GM12878 (cell line): ENCODE measurements at regions not wholly inside any gene's neighbourhood (a gene's known extent, or its start where the extent isn't known, plus 50 kb on each side); places are given as distances from the start of the nearest gene placed in this dataset.

Experiments used
- ATAC-seq: fragments of 200-7000 bp; cut with Tn5 transposase; 3 replicates; pipeline ENCODE4 v1.9.1; 2020; ENCODE audit warnings: mild to moderate bottlenecking, moderate library complexity
- BruUV-seq: library from RNA; stranded (reverse); fragments of 400-500 nt; replicated peaks from 2 replicates; lab custom pipeline; 2021; lab: Mats Ljungman, UMichigan
- CTCF ChIA-PET: fragments of 300-600 bp; sonication (Branson Sonifier 250); formaldehyde crosslinking; extraction: SDS; loops from one replicate; lab custom pipeline; 2021; ENCODE audit warnings: inconsistent platforms; lab: Yijun Ruan, JAX
- POLR2A ChIA-PET: fragments of 350-600 bp; formaldehyde crosslinking; extraction: SDS; loops from one replicate; lab custom pipeline; 2021; ENCODE audit warnings: inconsistent platforms; lab: Charles Lee
- RAD21 ChIA-PET: fragments of 300-600 bp; sonication (Branson Sonifier 250); formaldehyde crosslinking; loops from one replicate; lab custom pipeline; 2023; ENCODE audit warnings: antibody characterized with exemption; ENCODE audit not compliant: unreplicated experiment; lab: Charles Lee
- SMC1A ChIA-PET: fragments of 300-600 bp; sonication (Branson Sonifier 250); formaldehyde crosslinking; loops from one replicate; lab custom pipeline; 2023; ENCODE audit not compliant: unreplicated experiment, uncharacterized antibody; lab: Charles Lee
- DNase-seq: peaks from one replicate; pipeline ENCODE4 v3.0.0-alpha.2; 2011; ENCODE audit warnings: low read depth, low spot score
- FAIRE-seq: peaks from 3 replicates; lab custom pipeline; 2011; peaks lifted over from hg19 to GRCh38; lab: Jason Lieb, UNC
- H2AFZ ChIP-seq: 2 replicates; pipeline ENCODE4 v1.6.0; 2011; ENCODE audit warnings: low read depth, low read length, control low read depth; ENCODE audit not compliant: control insufficient read depth
- H3K27ac ChIP-seq: 2 replicates; pipeline ENCODE4 v1.5.1; 2011; ENCODE audit warnings: control low read depth; ENCODE audit not compliant: control insufficient read depth, insufficient read depth
- H3K27me3 ChIP-seq, 2 experiments: replicated peaks in 1 of 2; 2 replicates each; pipeline versions ENCODE4 v1.6.0 to v1.6.1; 2011; ENCODE audit warnings: low read length in 1 of 2; ENCODE audit not compliant: control insufficient read depth in 2 of 2, insufficient read depth in 2 of 2
- H3K36me3 ChIP-seq, 2 experiments: 2 replicates each; pipeline ENCODE4 v1.5.1; 2011; ENCODE audit warnings: low read length in 1 of 2; ENCODE audit not compliant: control insufficient read depth in 2 of 2, insufficient read depth in 2 of 2
- H3K4me1 ChIP-seq: 2 replicates; pipeline ENCODE4 v1.6.1; 2011; ENCODE audit warnings: mild to moderate bottlenecking, low read length, moderate library complexity, mixed read lengths; ENCODE audit not compliant: control insufficient read depth, insufficient read depth
- H3K4me2 ChIP-seq: 2 replicates; pipeline ENCODE4 v1.6.0; 2011; ENCODE audit warnings: control low read depth; ENCODE audit not compliant: control insufficient read depth, insufficient read depth
- H3K4me3 ChIP-seq: fragments of 200-600 bp; sonication (generic); 2 replicates; pipeline ENCODE4 v1.5.1; 2016
- H3K79me2 ChIP-seq: 2 replicates; pipeline ENCODE4 v1.6.0; 2011; ENCODE audit warnings: low read length; ENCODE audit not compliant: control insufficient read depth, insufficient read depth
- H3K9ac ChIP-seq: 2 replicates; pipeline ENCODE4 v1.8.0; 2011; ENCODE audit warnings: low read length, control low read depth, mixed read lengths; ENCODE audit not compliant: control insufficient read depth, insufficient read depth
- H3K9me3 ChIP-seq: replicated peaks from 3 replicates; pipeline ENCODE4 v1.5.1; 2011; ENCODE audit warnings: mild to moderate bottlenecking, low read length; ENCODE audit not compliant: control insufficient read depth, insufficient read depth
- H4K20me1 ChIP-seq: 2 replicates; pipeline ENCODE4 v1.6.0; 2011; ENCODE audit not compliant: control insufficient read depth, insufficient read depth
- BHLHE40 ChIP-seq, 2 experiments: fragments of 450-650 bp in 1 of 2; IDR thresholded peaks; 2 replicates each; pipeline ENCODE4 v1.6.1; 2011 to 2017; ENCODE audit warnings: low read depth in 2 of 2, borderline replicate concordance in 1 of 2, improper control_type of control experiment in 1 of 2, low read length in 1 of 2, mild to moderate bottlenecking in 1 of 2
- BMI1 ChIP-seq: fragments of 450-650 bp; IDR thresholded peaks from 2 replicates; pipeline ENCODE4 v1.6.1; 2016; ENCODE audit warnings: mild to moderate bottlenecking, moderate library complexity, borderline replicate concordance
- CBX5 ChIP-seq: sonication (generic); IDR thresholded peaks from 2 replicates; pipeline ENCODE4 v1.6.1; 2016; ENCODE audit warnings: low read depth, moderate library complexity, mild to moderate bottlenecking, inconsistent platforms
- FOS ChIP-seq: IDR thresholded peaks from 3 replicates; pipeline ENCODE4 v1.6.1; 2011; ENCODE audit warnings: borderline replicate concordance; ENCODE audit not compliant: insufficient read length; ENCODE audit errors: extremely low read depth
- IKZF1 ChIP-seq: fragments of 450-650 bp; conservative IDR thresholded peaks from 2 replicates; pipeline ENCODE4 v1.6.1; 2017; ENCODE audit warnings: antibody characterized with exemption, mild to moderate bottlenecking
- MYC ChIP-seq: IDR thresholded peaks from 2 replicates; pipeline ENCODE4 v1.6.1; 2011; ENCODE audit warnings: mild to moderate bottlenecking, low read length, moderate library complexity, inconsistent platforms; ENCODE audit not compliant: insufficient read depth, insufficient replicate concordance, insufficient read length, severe bottlenecking
- NFIC ChIP-seq: IDR thresholded peaks from 2 replicates; pipeline ENCODE4 v1.6.1; 2012; ENCODE audit warnings: low read depth, mild to moderate bottlenecking, inconsistent platforms, low read length, moderate library complexity
- NFXL1 ChIP-seq: fragments of 450-650 bp; IDR thresholded peaks from 2 replicates; pipeline ENCODE4 v1.6.1; 2017; ENCODE audit warnings: antibody characterized with exemption, mild to moderate bottlenecking, borderline replicate concordance
- POLR2A ChIP-seq: IDR thresholded peaks from 2 replicates; pipeline ENCODE4 v1.6.1; 2011; ENCODE audit warnings: low read depth, mild to moderate bottlenecking, low read length
- RCOR1 ChIP-seq: conservative IDR thresholded peaks from 2 replicates; pipeline ENCODE4 v1.6.1; 2012; ENCODE audit warnings: low read depth, low read length, improper control_type of control experiment
- SP1 ChIP-seq: IDR thresholded peaks from one replicate; pipeline ENCODE4 v1.6.1; 2011; ENCODE audit warnings: low read depth, low read length
- SREBF2 ChIP-seq: IDR thresholded peaks from 2 replicates; pipeline ENCODE4 v1.6.1; 2012; ENCODE audit warnings: mild to moderate bottlenecking, low read length
- SUZ12 ChIP-seq: fragments of 200-600 bp; sonication (generic); IDR thresholded peaks from one replicate; pipeline ENCODE4 v1.6.1; 2018; ENCODE audit warnings: antibody characterized with exemption, mild to moderate bottlenecking; ENCODE audit not compliant: unreplicated experiment
- TAF1 ChIP-seq: IDR thresholded peaks from 2 replicates; pipeline ENCODE4 v1.6.1; 2011; ENCODE audit warnings: mild to moderate bottlenecking, low read depth, low read length, borderline replicate concordance
- WRNIP1 ChIP-seq: IDR thresholded peaks from 2 replicates; pipeline ENCODE4 v1.6.1; 2011; ENCODE audit warnings: low read depth, low read length, improper control_type of control experiment, borderline replicate concordance
- ZSCAN29 ChIP-seq: fragments of 450-650 bp; IDR thresholded peaks from 2 replicates; pipeline ENCODE4 v1.6.1; 2017; ENCODE audit warnings: mild to moderate bottlenecking, moderate library complexity
- WGBS: methylation state at CpG from one replicate; pipeline ENCODE4 v1.1.6; 2016; ENCODE audit warnings: low lambda C conversion rate; ENCODE audit not compliant: insufficient replicate concordance, insufficient coverage; ENCODE audit errors: missing lambda C conversion rate; 5-methylcytosine and 5-hydroxymethylcytosine counted together
- in situ Hi-C: fragments of 300-500 bp; cut with MboI; formaldehyde crosslinking; loops from 9 replicates; pipeline ENCODE4 v1.14.3; 2018; ENCODE audit warnings: mixed read lengths
- intact Hi-C: fragments of 100-400 bp; cut with micrococcal nuclease; formaldehyde crosslinking; loops from one replicate; pipeline ENCODE4 v1.14.2; 2022; ENCODE audit not compliant: unreplicated experiment
- TF ChIP-seq, protein P1 (sequence below): IDR thresholded peaks from 2 replicates; pipeline ENCODE4 v1.6.1; 2012; ENCODE audit warnings: low read depth, low read length, improper control_type of control experiment

DNA sequence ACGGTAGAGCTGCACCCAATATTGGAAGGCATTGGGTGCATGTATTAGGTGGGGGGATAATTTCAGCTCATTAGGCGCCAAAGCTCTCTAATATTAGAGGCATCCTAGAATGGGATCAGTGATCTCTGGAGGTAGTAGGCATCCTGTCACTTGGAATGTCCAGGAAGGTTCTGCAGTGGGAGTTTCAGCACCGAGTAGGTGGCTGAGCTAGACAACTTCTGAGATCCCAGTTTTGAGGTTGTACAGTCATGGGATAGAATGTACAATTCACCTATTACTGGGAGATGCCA is 210.9 kb downstream of the MYCN start (continued):
- TF ChIP-seq POLR2A (no peak), RCOR1 (no peak), IKZF1 (no peak), WRNIP1 (no peak), MYC (no peak), BMI1 (no peak), BHLHE40 (IDR thresholded peaks at IDR 0.05; ENCODE audit: borderline replicate concordance in 1 of 2, low read depth in 2 of 2, low read length in 1 of 2) (no peak), TAF1 (no peak), SREBF2 (no peak), FOS (no peak)
- TF ChIP-seq, protein P1, sequence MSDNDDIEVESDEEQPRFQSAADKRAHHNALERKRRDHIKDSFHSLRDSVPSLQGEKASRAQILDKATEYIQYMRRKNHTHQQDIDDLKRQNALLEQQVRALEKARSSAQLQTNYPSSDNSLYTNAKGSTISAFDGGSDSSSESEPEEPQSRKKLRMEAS: no peak

DNA sequence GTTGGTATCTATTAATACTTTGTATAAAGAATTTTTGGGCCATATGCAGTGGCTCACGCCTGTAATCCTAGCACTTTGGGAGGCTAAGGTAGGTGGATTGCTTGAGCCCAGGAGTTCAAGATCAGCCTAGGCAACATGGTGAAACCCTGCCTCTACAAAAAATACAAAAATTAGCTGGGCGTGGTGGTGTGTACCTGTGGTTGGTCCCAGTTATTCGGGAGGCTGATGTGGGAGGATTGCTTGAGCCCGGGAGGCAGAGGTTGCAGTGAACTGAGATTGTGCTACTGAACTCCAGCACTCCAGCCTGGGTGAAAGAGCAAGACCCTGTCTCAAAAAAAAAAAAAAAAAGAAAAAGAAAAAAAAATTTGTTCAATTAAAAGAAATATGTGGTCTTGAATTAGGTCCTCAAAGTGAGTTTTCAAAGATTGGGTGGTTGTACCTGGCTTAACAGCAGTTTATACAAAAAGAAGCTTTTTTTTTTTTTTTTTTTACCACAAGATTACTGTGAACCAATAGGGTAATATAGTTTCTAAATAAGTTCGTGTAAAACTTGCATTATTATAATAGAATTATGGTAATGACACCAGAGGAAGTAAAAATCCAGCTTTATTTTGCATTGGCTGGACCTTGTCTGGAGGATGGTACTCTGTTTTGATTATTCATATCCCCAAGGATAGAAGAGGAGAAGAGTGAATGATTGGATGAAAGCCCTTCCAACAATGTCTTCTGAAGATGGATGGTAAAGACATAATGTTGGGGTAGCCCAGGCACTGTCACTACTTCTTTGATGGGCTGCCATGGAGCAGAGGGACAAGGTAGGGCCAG is 210.3 kb downstream of the MYCN start:
- no peaks in the 10 kb centered on the region for H4K20me1 ChIP-seq
- ChIA-PET POLR2A (no interaction called here), CTCF (no interaction called here), SMC1A (interaction anchor here (0.6 to 1.0 kb wide), 2 partner anchors 11 to 645 kb away, joined by 4 to 5 read pairs; no protein-coding TSS in a partner anchor), RAD21 (interaction anchor here (0.7 kb wide), 1 partner anchor 163 kb away, joined by 4 read pairs; no protein-coding TSS in a partner anchor)
- no peak overlapping the region for H2AFZ ChIP-seq
- H3K9ac ChIP-seq: no peak overlapping the region
- no peaks in the 10 kb centered on the region for H3K27me3 ChIP-seq
- DNase-seq (no peak), FAIRE-seq (no peak), ATAC-seq (no peak)
- H3K79me2 ChIP-seq: no peaks in the 10 kb centered on the region
- WGBS: 16% methylated on average over 5 of the region's 5 CpGs
- in situ Hi-C loops: no loop called here
- intact Hi-C loops: no loop called here
- H3K4me3 ChIP-seq: no peak overlapping the region
- no peaks in the 10 kb centered on the region for H3K36me3 ChIP-seq
- H3K4me1 ChIP-seq: no peaks in the 10 kb centered on the region
- no peak overlapping the region for H3K27ac ChIP-seq
- no TSS peak for BruUV-seq
- no peaks in the 10 kb centered on the region for H3K9me3 ChIP-seq
- H3K4me2 ChIP-seq: no peak overlapping the region
- TF ChIP-seq SP1 (no peak), NFIC (no peak), ZSCAN29 (no peak), CBX5 (no peak), NFXL1 (no peak), SUZ12 (no peak)
